DOHH2 (cell line): ENCODE measurements at regions not wholly inside any gene's neighbourhood (a gene's known extent, or its start where the extent isn't known, plus 50 kb on each side); places are given as distances from the start of the nearest gene placed in this dataset.
"Not testable (repeated sequence)": the region's sequence is repeated elsewhere in the genome, so short reads cannot be mapped to it uniquely, and the experiment has no call there.

Source experiments
- H3F3A ChIP-seq: fragments of 200-600 bp; sonication (generic), shearing (Covaris generic); 2 replicates; pipeline ENCODE4 v1.6.0; 2016; ENCODE audit warnings: antibody characterized with exemption, mild to moderate bottlenecking; ENCODE audit not compliant: control insufficient read depth, insufficient read depth
- H3K27ac ChIP-seq: fragments of 200-600 bp; sonication (generic); 2 replicates; pipeline ENCODE4 v1.5.1; 2014; ENCODE audit warnings: low read depth, mild to moderate bottlenecking, low read length, moderate library complexity
- H3K27me3 ChIP-seq: fragments of 200-600 bp; sonication (generic); 2 replicates; pipeline ENCODE4 v1.6.1; 2014; ENCODE audit warnings: mild to moderate bottlenecking, low read length, mixed read lengths; ENCODE audit not compliant: control insufficient read depth
- H3K36me3 ChIP-seq: fragments of 200-600 bp; sonication (generic); 2 replicates; pipeline ENCODE4 v1.6.1; 2014; ENCODE audit warnings: mild to moderate bottlenecking, low read length, moderate library complexity, mixed read lengths; ENCODE audit not compliant: control insufficient read depth
- H3K4me1 ChIP-seq: fragments of 200-600 bp; sonication (generic); 2 replicates; pipeline ENCODE4 v1.6.1; 2014; ENCODE audit warnings: mild to moderate bottlenecking, low read length, mixed read lengths; ENCODE audit not compliant: control insufficient read depth
- H3K4me2 ChIP-seq: fragments of 200-600 bp; sonication (generic); 2 replicates; pipeline ENCODE4 v1.6.0; 2014; ENCODE audit warnings: mild to moderate bottlenecking, low read length, moderate library complexity
- H3K4me3 ChIP-seq: fragments of 200-600 bp; sonication (generic); 2 replicates; pipeline ENCODE4 v1.5.1; 2014; ENCODE audit warnings: mild to moderate bottlenecking, low read length, mixed read lengths
- H3K79me2 ChIP-seq: fragments of 200-600 bp; sonication (generic); 2 replicates; pipeline ENCODE4 v1.6.1; 2014; ENCODE audit warnings: mild to moderate bottlenecking, low read length, mixed read lengths; ENCODE audit not compliant: control insufficient read depth
- H3K9me2 ChIP-seq: fragments of 200-600 bp; sonication (generic); replicated peaks from 2 replicates; pipeline ENCODE4 v1.6.1; 2014; ENCODE audit warnings: mild to moderate bottlenecking, low read length, mixed read lengths; ENCODE audit not compliant: control insufficient read depth
- H3K9me3 ChIP-seq: fragments of 200-600 bp; sonication (generic); 2 replicates; pipeline ENCODE4 v1.6.1; 2014; ENCODE audit warnings: antibody characterized with exemption, low read length, mixed read lengths; ENCODE audit not compliant: control insufficient read depth, insufficient read depth
- H4K20me1 ChIP-seq: fragments of 200-600 bp; sonication (generic); 2 replicates; pipeline ENCODE4 v1.6.0; 2014; ENCODE audit warnings: low read depth, mild to moderate bottlenecking, antibody characterized with exemption, low read length, moderate library complexity; ENCODE audit not compliant: control insufficient read depth, insufficient read depth
- CTCF ChIP-seq: fragments of 200-600 bp; sonication (generic); IDR thresholded peaks from one replicate; pipeline ENCODE4 v1.5.1; 2014; ENCODE audit warnings: antibody characterized with exemption, mild to moderate bottlenecking, low read depth, low read length; ENCODE audit not compliant: poor library complexity, severe bottlenecking
- EZH2phosphoT487 ChIP-seq: fragments of 200-600 bp; sonication (generic); IDR thresholded peaks from 2 replicates; pipeline ENCODE4 v1.6.1; 2017; ENCODE audit warnings: borderline replicate concordance, mild to moderate bottlenecking, antibody characterized with exemption, low read length, moderate library complexity, mixed read lengths

DNA sequence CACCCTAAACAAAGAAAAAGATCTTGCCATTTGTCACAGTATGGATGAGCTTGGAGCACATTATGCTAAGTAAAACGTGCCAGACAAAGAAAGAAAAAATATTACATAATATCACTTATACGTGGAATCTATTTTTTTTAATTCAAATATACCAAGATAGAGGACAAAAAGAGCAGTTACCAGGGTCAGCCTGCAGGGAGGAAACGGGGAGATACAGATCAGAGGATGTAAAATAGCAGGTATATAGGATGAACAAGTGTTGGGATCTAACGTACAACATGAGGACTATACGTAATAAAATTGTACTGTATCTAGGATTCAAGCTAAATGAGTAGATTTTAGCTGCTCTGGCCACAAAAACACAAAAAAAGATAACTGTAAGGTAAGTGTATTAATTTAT is 247.5 kb downstream of the TMEM161B start:
- Histone ChIP-seq H3K9me2 (no peaks in the 10 kb centered on the region), H4K20me1 (no peaks in the 10 kb centered on the region), H3K79me2 (no peaks in the 10 kb centered on the region), H3K4me1 (no peaks in the 10 kb centered on the region), H3K27me3 (no peaks in the 10 kb centered on the region), H3K36me3 (no peaks in the 10 kb centered on the region), H3K9me3 (no peaks in the 10 kb centered on the region), H3K27ac (no peak overlapping the region), H3K4me2 (no peak overlapping the region), H3F3A (no peaks in the 10 kb centered on the region), H3K4me3 (no peak overlapping the region)
- TF ChIP-seq CTCF (no peak), EZH2phosphoT487 (no peak)

DNA sequence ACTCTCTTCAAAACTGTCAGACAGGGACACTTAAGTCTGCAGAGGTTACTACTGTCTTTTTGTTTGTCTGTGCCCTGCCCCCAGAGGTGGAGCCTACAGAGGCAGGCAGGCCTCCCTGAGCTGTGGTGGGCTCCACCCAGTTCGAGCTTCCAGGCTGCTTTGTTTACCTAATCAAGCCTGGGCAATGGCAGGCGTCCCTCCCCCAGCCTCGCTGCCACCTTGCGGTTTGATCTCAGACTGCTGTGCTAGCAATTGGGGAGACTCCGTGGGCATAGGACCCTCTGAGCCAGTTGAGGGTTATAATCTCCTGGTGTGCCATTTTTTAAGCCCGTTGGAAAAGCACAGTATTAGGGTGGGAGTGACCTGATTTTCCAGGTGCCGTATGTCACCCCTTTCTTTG is 253.7 kb downstream of the TMEM161B start:
- H3K79me2 ChIP-seq, H3K27me3 ChIP-seq, H3K4me3 ChIP-seq, H4K20me1 ChIP-seq, H3F3A ChIP-seq, H3K4me2 ChIP-seq, H3K36me3 ChIP-seq, H3K4me1 ChIP-seq, H3K27ac ChIP-seq, H3K9me3 ChIP-seq, H3K9me2 ChIP-seq: not testable (repeated sequence)

- H3K4me2 ChIP-seq, result no peak overlapping the region
- no peaks in the 10 kb centered on the region for H3K27me3 ChIP-seq
- H3K9me3 ChIP-seq, result no peaks in the 10 kb centered on the region
- no peak overlapping the region for H3K4me3 ChIP-seq
- no peak overlapping the region for H3K27ac ChIP-seq
- no peaks in the 10 kb centered on the region for H4K20me1 ChIP-seq
- TF ChIP-seq EZH2phosphoT487 (no peak), CTCF (no peak)
- H3K36me3 ChIP-seq, result no peaks in the 10 kb centered on the region
- H3K9me2 ChIP-seq, result no peaks in the 10 kb centered on the region
- H3K4me1 ChIP-seq, result no peaks in the 10 kb centered on the region
- no peaks in the 10 kb centered on the region for H3K79me2 ChIP-seq
- H3F3A ChIP-seq, result no peaks in the 10 kb centered on the region
These were observed 267.8 kb downstream of the TMEM161B start for GRCh38 chr5:88000877-88001276.

DNA sequence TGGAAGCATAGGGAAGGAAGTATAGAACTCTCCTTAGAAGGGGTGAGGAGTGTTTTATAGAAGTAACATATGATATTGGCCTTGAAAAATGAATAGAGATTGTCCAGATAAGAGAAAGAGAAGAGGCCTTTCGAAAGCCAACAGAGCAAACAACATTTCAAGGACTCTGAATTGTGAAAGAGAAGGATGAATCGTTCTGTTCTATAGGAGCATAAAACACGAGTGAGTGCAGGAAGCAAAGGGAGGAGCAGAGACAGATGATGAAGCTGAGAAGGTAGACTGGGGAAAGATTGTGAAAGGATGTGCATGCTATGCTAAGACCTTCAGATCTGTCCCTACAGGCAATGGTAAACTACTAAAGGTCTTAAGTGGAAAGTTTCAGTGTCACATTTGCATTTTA is 271.0 kb downstream of the TMEM161B start:
- Histone ChIP-seq H3F3A (no peaks in the 10 kb centered on the region), H3K79me2 (no peaks in the 10 kb centered on the region), H4K20me1 (no peaks in the 10 kb centered on the region), H3K27ac (no peak overlapping the region), H3K4me1 (no peaks in the 10 kb centered on the region), H3K9me3 (no peaks in the 10 kb centered on the region), H3K36me3 (no peaks in the 10 kb centered on the region), H3K4me3 (no peak overlapping the region), H3K9me2 (no peaks in the 10 kb centered on the region), H3K4me2 (no peak overlapping the region), H3K27me3 (no peaks in the 10 kb centered on the region)
- TF ChIP-seq CTCF, result no peak
